AG09309 (cell line): ENCODE measurements at regions not wholly inside any gene's neighbourhood (a gene's known extent, or its start where the extent isn't known, plus 50 kb on each side); places are given as distances from the start of the nearest gene placed in this dataset.

ENCODE experiments used
- DNase-seq: peaks from one replicate; pipeline ENCODE4 v3.0.0-alpha.2; 2010; ENCODE audit warnings: low read depth
- H3K4me3 ChIP-seq: 2 replicates; pipeline ENCODE4 v1.5.1; 2011; ENCODE audit warnings: mild to moderate bottlenecking, low read depth, low read length, moderate library complexity; ENCODE audit not compliant: control insufficient read depth
- TF ChIP-seq, protein P1 (sequence below): IDR thresholded peaks from 2 replicates; pipeline ENCODE4 v1.5.1; 2011; ENCODE audit warnings: mild to moderate bottlenecking, low read depth, low read length, inconsistent platforms; ENCODE audit not compliant: insufficient read depth, control insufficient read depth; ENCODE audit errors: missing control alignments

DNA sequence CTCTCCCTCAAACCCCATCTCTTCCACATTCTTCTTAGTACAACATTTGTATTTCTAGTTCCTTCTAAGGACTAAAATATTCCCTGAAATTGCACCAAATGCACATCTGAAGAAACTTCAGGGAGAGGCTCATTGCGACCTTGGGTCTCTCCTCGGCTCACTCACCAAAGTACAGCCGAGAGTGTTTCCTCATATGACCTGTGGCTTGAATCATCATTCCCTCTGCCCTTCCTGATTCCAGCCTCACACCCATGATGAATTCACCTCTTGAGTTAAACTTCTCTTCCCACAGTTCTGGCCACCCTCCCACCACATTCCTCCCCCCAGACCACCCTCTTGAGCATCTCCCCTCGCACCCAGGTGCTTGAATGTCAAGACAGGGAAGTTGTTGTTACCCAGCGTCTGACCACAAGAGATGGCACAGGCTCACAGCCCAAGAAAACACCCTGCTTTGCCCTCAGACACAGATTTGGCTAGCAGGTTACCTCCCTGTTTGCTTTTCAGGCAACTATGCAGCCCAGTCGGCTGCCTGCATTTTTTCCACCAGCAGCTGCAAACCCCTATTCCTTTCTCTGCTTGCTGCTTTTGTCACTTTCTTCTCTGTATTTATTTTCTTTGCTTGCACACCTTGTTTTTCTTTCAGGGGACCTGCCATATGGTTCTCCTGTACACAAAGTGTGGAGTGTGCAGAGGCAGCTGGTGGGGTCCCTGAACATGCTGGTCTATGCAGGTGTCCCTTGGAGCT lies 214.8 kb downstream of the SPATA18 start:
- TF ChIP-seq, protein P1, sequence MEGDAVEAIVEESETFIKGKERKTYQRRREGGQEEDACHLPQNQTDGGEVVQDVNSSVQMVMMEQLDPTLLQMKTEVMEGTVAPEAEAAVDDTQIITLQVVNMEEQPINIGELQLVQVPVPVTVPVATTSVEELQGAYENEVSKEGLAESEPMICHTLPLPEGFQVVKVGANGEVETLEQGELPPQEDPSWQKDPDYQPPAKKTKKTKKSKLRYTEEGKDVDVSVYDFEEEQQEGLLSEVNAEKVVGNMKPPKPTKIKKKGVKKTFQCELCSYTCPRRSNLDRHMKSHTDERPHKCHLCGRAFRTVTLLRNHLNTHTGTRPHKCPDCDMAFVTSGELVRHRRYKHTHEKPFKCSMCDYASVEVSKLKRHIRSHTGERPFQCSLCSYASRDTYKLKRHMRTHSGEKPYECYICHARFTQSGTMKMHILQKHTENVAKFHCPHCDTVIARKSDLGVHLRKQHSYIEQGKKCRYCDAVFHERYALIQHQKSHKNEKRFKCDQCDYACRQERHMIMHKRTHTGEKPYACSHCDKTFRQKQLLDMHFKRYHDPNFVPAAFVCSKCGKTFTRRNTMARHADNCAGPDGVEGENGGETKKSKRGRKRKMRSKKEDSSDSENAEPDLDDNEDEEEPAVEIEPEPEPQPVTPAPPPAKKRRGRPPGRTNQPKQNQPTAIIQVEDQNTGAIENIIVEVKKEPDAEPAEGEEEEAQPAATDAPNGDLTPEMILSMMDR: no peak
- no peak for DNase-seq
- no peak overlapping the region for H3K4me3 ChIP-seq

DNA sequence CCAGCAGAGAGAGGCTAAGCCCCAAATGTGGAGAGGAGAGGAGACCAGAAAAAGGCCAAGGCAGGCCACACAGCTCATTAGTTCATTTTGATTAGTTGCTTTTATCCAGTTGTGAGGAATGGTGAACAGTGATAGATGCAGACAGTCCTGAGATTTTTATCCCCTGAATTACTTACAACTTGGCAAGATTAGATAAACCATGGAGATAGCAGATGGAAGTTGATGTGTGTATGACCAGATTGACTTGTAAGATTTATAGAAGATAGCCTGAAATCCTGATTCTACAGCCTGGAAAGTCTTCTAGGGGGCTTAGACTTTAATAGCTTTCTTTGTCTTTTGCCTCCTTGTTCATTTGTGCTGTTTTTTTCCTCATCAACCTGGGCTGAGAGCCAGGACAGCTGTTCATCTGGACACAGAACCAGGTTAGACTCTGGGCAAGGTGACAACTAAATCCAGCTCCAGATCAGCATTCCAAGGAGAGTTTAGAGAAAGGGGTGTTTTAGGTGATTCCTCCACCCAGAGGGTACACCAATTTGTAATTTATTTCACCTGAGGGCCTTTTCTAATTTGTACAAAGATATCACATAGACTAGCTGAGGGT lies 215.5 kb downstream of the SPATA18 start:
- DNase-seq: no peak
- H3K4me3 ChIP-seq: no peak overlapping the region
- TF ChIP-seq, protein P1: no peak

DNA sequence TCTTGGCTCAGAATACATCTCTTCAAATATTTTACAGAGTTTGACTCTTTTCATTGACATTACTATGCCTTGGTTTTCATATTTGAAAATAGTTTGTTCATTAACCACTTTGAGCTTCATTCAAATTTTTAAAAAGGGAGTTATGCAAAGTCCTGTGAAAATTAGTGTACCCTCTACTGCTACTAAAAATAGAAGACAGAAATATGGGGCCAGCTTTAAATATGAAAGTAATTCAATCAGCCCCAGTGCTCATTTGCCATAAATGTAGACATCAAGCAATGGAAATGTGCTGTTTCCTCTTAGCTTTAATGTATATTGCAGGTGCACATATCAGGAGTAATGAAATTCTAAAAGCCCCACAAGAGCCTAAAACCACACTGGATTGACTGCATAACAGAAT lies 218.7 kb downstream of the SPATA18 start:
- TF ChIP-seq, protein P1: no peak
- no peak overlapping the region for H3K4me3 ChIP-seq
- no peak for DNase-seq

DNA sequence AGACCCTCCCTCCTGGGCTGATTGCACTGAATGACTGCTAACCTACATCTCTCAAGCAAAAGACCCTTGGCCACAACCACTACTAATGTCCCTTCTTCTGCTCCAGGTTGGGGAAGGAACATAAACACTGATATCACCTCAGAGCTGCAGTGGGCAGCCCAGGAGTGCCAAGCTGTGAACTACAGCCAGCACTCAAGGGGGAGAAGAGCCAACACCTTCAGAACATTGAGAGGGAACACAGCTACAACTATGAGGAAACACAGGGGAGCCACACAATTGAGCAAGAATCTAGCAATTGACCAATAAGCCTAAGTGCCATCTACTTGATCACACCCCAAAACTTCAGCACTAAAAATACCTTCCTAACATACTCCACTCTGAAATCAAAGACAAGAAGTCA lies 222.8 kb downstream of the SPATA18 start:
- no peak for DNase-seq
- TF ChIP-seq, protein P1: no peak
- no peak overlapping the region for H3K4me3 ChIP-seq

DNA sequence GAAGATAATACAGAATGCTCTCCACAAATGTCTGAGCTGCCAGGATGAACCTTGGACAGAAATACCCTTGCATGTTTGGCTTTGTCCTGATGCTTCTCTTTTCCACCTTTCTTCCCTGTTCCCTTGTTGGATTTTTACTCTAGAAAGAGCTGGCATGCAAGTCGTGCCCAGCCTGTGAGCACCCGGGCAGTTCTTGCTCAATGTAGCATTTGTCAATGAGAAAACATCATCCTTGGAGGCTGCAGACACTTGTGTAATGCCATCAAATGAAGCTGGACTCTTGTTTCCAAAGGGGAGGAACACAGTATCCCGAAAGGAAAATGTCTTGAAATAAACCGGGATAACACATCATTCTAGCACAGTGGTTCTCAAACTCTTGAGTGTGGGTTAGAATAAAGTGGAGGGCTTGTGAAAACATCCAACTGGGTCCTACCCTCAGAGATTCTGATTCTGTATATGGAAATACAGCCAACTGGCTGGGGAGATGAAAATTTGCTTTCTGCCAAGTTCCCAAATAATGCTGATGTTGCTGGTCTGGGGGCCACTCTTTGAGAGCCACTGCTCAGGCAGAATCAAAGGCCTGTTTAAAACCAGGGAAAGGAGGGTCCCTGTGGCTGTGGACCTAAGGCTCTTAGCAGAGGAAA lies 237.2 kb downstream of the SPATA18 start:
- TF ChIP-seq, protein P1: no peak

DNA sequence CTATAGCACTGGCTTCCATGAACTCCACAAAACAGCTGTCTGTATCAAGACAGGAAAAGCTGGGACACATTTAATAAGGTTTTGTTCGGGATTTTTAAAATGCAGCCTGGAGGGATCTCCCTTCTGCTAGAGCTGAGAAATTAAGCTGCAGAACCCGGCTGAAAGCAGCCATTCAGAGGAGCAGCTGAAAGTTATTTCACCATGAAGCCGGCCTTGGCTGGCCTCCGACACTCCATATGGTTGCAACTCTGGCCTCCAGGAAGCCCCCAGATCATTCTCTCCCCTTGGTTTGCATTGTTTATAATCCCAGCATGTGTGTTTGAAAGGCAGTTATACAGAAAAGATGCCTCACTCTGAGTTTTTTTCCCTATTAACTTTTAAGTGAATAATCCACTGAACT lies 239.4 kb downstream of the SPATA18 start:
- no peak for DNase-seq
- TF ChIP-seq, protein P1: no peak
- no peak overlapping the region for H3K4me3 ChIP-seq

More for the DNA sequence above, 237.2 kb downstream of the SPATA18 start:
- H3K4me3 ChIP-seq: no peak overlapping the region
- DNase-seq: no peak
